K562 (cell line): ENCODE measurements at regions not wholly inside any gene's neighbourhood (a gene's known extent, or its start where the extent isn't known, plus 50 kb on each side); places are given as distances from the start of the nearest gene placed in this dataset.

Experiments
- ATAC-seq: fragments of 200-7000 bp; cut with Tn5 transposase; 3 replicates; pipeline ENCODE4 v1.9.1; 2020; ENCODE audit warnings: moderate library complexity
- BruUV-seq: library from RNA; stranded (reverse); fragments of 400-500 nt; replicated peaks from 2 replicates; lab custom pipeline; 2021; lab: Mats Ljungman, UMichigan
- CTCF ChIA-PET: fragments of 300-600 bp; formaldehyde crosslinking; extraction: SDS; loops from one replicate; lab custom pipeline; 2021; ENCODE audit warnings: low intra/inter-chr PET ratio; lab: Yijun Ruan, JAX
- POLR2A ChIA-PET: fragments of 300-600, 350-650 bp; sonication (Branson Sonifier 250); formaldehyde crosslinking; extraction: SDS; loops from one replicate; lab custom pipeline; 2021; ENCODE audit warnings: antibody characterized with exemption, inconsistent platforms; lab: Yijun Ruan, JAX
- DNase-seq, 4 experiments: peaks; one replicate each; pipeline versions ENCODE4 v3.0.0 to v3.0.0-alpha.2; 2011 to 2018; ENCODE audit warnings: low spot score in 3 of 4, mixed read lengths in 3 of 4; ENCODE audit errors: extremely low read depth in 1 of 4
- FAIRE-seq: peaks from 2 replicates; lab custom pipeline; 2011; peaks lifted over from hg19 to GRCh38; lab: Jason Lieb, UNC
- H2AFZ ChIP-seq: 2 replicates; pipeline ENCODE4 v1.6.0; 2011; ENCODE audit warnings: low read depth, low read length, control low read depth, inconsistent platforms
- H3K27ac ChIP-seq: fragments of 200-600 bp; 3 replicates; pipeline ENCODE4 v1.8.0; 2011; ENCODE audit warnings: low read depth, mild to moderate bottlenecking, control low read depth, inconsistent platforms, low read length, moderate library complexity, mixed read lengths; ENCODE audit errors: extremely low read depth
- H3K27me3 ChIP-seq, 2 experiments: fragments of 300-600 bp in 1 of 2; 2 replicates in 1 of 2; 3 replicates in 1 of 2; pipeline versions ENCODE4 v1.6.0 to v1.8.0; 2011; ENCODE audit warnings: inconsistent platforms in 2 of 2, low read length in 2 of 2, mild to moderate bottlenecking in 1 of 2, mixed read lengths in 1 of 2, moderate library complexity in 1 of 2; ENCODE audit not compliant: control insufficient read depth in 2 of 2, insufficient read depth in 2 of 2
- H3K36me3 ChIP-seq: fragments of 300-600 bp; 3 replicates; pipeline ENCODE4 v1.8.0; 2011; ENCODE audit warnings: mild to moderate bottlenecking, low read length, inconsistent platforms; ENCODE audit not compliant: control insufficient read depth, insufficient read depth
- H3K4me1 ChIP-seq, 2 experiments: fragments of 200-600 bp in 1 of 2; replicated peaks in 1 of 2; 2 replicates in 1 of 2; 3 replicates in 1 of 2; pipeline versions ENCODE4 v1.5.1 to v1.8.0; 2011; ENCODE audit warnings: inconsistent platforms in 2 of 2, low read length in 2 of 2, mild to moderate bottlenecking in 1 of 2, mixed read lengths in 1 of 2, moderate library complexity in 1 of 2; ENCODE audit not compliant: control insufficient read depth in 2 of 2, insufficient read depth in 2 of 2
- H3K4me2 ChIP-seq: 2 replicates; pipeline ENCODE4 v1.6.1; 2011; ENCODE audit warnings: low read length, control low read depth, inconsistent platforms, mixed read lengths; ENCODE audit not compliant: insufficient read depth
- H3K4me3 ChIP-seq: fragments of 200-600 bp; sonication (generic), shearing (Covaris generic); 2 replicates; pipeline ENCODE4 v1.5.1; 2016; ENCODE audit warnings: control low read depth, inconsistent platforms
- H3K79me2 ChIP-seq: fragments of 200-600 bp; 3 replicates; pipeline ENCODE4 v1.8.0; 2011; ENCODE audit warnings: low read length, inconsistent platforms; ENCODE audit not compliant: control insufficient read depth, insufficient read depth
- H3K9ac ChIP-seq, 2 experiments: 2 replicates each; pipeline versions ENCODE4 v1.6.0 to v1.6.1; 2011; ENCODE audit warnings: low read depth in 2 of 2, low read length in 2 of 2, control low read depth in 1 of 2, inconsistent platforms in 1 of 2, mild to moderate bottlenecking in 1 of 2, mixed read lengths in 1 of 2; ENCODE audit not compliant: insufficient read depth in 1 of 2
- H3K9me1 ChIP-seq: one replicate; pipeline ENCODE4 v1.6.0; 2011; ENCODE audit warnings: inconsistent platforms, mild to moderate bottlenecking, low read length, moderate library complexity; ENCODE audit not compliant: control insufficient read depth, insufficient read depth
- H3K9me3 ChIP-seq: replicated peaks from 2 replicates; pipeline ENCODE4 v1.5.1; 2011; ENCODE audit warnings: low read depth, low read length, inconsistent platforms; ENCODE audit not compliant: control insufficient read depth, insufficient read depth
- H4K20me1 ChIP-seq: replicated peaks from 2 replicates; pipeline ENCODE4 v1.6.1; 2011; ENCODE audit warnings: low read length, inconsistent platforms, mixed read lengths; ENCODE audit not compliant: control insufficient read depth, insufficient read depth
- BMI1 ChIP-seq: fragments of 150-350 bp; IDR thresholded peaks from 2 replicates; pipeline ENCODE4 v1.6.1; 2014; ENCODE audit warnings: low read length
- RBFOX2 ChIP-seq: fragments of 200-400 bp; formaldehyde crosslinking; IDR thresholded peaks from 2 replicates; pipeline ENCODE4 v1.6.1; 2017; ENCODE audit warnings: low read depth, mild to moderate bottlenecking, low read length, moderate library complexity
- WGBS: fragments of 100-300 bp; shearing (Covaris generic); methylation state at CpG from one replicate; pipeline ENCODE4 v1.1.6; 2016; ENCODE audit warnings: low coverage, mixed read lengths; ENCODE audit not compliant: insufficient coverage; ENCODE audit errors: missing lambda C conversion rate; 5-methylcytosine and 5-hydroxymethylcytosine counted together
- in situ Hi-C: fragments of 300-500 bp; cut with MboI; formaldehyde crosslinking; loops from 4 replicates; pipeline ENCODE4 v1.15.0; 2018; ENCODE audit warnings: inconsistent platforms, mixed read lengths
- intact Hi-C: fragments of 100-400 bp; cut with micrococcal nuclease; formaldehyde crosslinking; loops from 2 replicates; pipeline ENCODE4 v1.14.2; 2022
- TF ChIP-seq, protein P1 (sequence below): sonication (generic); formaldehyde crosslinking; IDR thresholded peaks from 2 replicates; pipeline ENCODE4 v1.5.0; 2020; ENCODE audit warnings: missing genetic modification reagents

- H3K4me1 ChIP-seq: no peaks in the 10 kb centered on the region
- intact Hi-C loops: no loop called here
- no peaks in the 10 kb centered on the region for H3K79me2 ChIP-seq
- ATAC-seq (no peak), FAIRE-seq (no peak), DNase-seq (no peak)
- BruUV-seq: no TSS peak
- H3K27me3 ChIP-seq: no peaks in the 10 kb centered on the region
- H3K9me1 ChIP-seq: no peaks in the 10 kb centered on the region
- ChIA-PET CTCF (no interaction called here), POLR2A (no interaction called here)
- no peak overlapping the region for H3K27ac ChIP-seq
- no peaks in the 10 kb centered on the region for H4K20me1 ChIP-seq
- in situ Hi-C loops: no loop called here
- no peak overlapping the region for H3K4me3 ChIP-seq
- WGBS: 0% methylated on average over 7 of the region's 7 CpGs
- H3K36me3 ChIP-seq: no peaks in the 10 kb centered on the region
- H3K9ac ChIP-seq: no peak overlapping the region
- no peak overlapping the region for H2AFZ ChIP-seq
- no peaks in the 10 kb centered on the region for H3K9me3 ChIP-seq
- H3K4me2 ChIP-seq: no peak overlapping the region
- TF ChIP-seq RBFOX2: no peak
- TF ChIP-seq, all 486 proteins: peak for 0
Measured at GRCh38 chr14:87312169-87312893, 680.7 kb downstream of the GALC start.

DNA sequence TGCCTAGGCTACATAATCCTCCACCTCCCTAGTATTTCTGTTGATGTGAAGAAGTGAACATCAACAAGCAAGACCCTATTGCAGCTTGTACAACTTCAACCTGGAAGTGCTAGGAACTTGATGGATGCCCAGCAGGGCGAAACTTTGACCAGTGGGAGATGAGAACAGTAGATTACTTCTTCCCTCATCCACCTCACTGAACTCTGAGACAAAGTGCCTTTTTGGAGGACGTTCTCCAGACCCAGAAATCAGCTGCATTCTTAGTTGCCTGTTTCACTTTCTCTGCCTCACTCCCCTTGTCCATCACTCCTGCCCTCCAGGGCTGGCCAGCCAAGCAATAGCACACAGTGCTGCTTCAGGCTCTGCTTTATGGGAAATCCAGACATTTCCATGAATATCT, 683.4 kb downstream of the GALC start:
- H3K79me2 ChIP-seq: no peaks in the 10 kb centered on the region
- H3K4me2 ChIP-seq: no peak overlapping the region
- no peaks in the 10 kb centered on the region for H3K27me3 ChIP-seq
- WGBS: 6% methylated on average over 2 of the region's 2 CpGs
- H4K20me1 ChIP-seq: no peaks in the 10 kb centered on the region
- FAIRE-seq: no peak
- no peak overlapping the region for H3K9ac ChIP-seq
- H2AFZ ChIP-seq: no peak overlapping the region
- no peak overlapping the region for H3K4me3 ChIP-seq
- H3K27ac ChIP-seq: no peak overlapping the region
- no TSS peak for BruUV-seq
- in situ Hi-C loops: no loop called here
- TF ChIP-seq BMI1: no peak
- TF ChIP-seq, protein P1, sequence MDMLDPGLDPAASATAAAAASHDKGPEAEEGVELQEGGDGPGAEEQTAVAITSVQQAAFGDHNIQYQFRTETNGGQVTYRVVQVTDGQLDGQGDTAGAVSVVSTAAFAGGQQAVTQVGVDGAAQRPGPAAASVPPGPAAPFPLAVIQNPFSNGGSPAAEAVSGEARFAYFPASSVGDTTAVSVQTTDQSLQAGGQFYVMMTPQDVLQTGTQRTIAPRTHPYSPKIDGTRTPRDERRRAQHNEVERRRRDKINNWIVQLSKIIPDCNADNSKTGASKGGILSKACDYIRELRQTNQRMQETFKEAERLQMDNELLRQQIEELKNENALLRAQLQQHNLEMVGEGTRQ (CRISPR knock-in tag): no peak
- TF ChIP-seq, all 486 proteins: peak for 0
- intact Hi-C loops: no loop called here
- Histone ChIP-seq H3K4me1 (no peaks in the 10 kb centered on the region), H3K36me3 (no peaks in the 10 kb centered on the region), H3K9me3 (no peaks in the 10 kb centered on the region), H3K9me1 (no peaks in the 10 kb centered on the region)
- ATAC-seq (no peak), DNase-seq (no peak)
- ChIA-PET POLR2A (no interaction called here), CTCF (no interaction called here)
